H1 (cell line): ENCODE measurements at regions not wholly inside any gene's neighbourhood (a gene's known extent, or its start where the extent isn't known, plus 50 kb on each side); places are given as distances from the start of the nearest gene placed in this dataset.

Experiments
- CTCF ChIA-PET: fragments of 300-600 bp; sonication (Branson Sonifier 250); formaldehyde crosslinking; loops from one replicate; lab custom pipeline; 2021; ENCODE audit not compliant: partially characterized antibody; lab: Charles Lee
- POLR2A ChIA-PET: fragments of 300-600 bp; sonication (Branson Sonifier 250); formaldehyde crosslinking; loops from one replicate; lab custom pipeline; 2021; ENCODE audit warnings: inconsistent platforms; ENCODE audit not compliant: partially characterized antibody; lab: Charles Lee
- DNase-seq, 2 experiments: peaks; one replicate each; pipeline versions ENCODE4 v3.0.0 to v3.0.0-alpha.2; 2010 to 2022; ENCODE audit warnings: low spot score in 2 of 2, low read depth in 1 of 2, mixed read lengths in 1 of 2
- FAIRE-seq: peaks from 2 replicates; lab custom pipeline; 2011; peaks lifted over from hg19 to GRCh38; lab: Jason Lieb, UNC
- H2AFZ ChIP-seq: 2 replicates; pipeline ENCODE4 v1.8.1; 2012; ENCODE audit warnings: low read length, inconsistent platforms
- H2AK5ac ChIP-seq: 2 replicates; pipeline ENCODE4 v1.6.1; 2013; ENCODE audit warnings: low read depth, low read length
- H2BK120ac ChIP-seq: replicated peaks from 2 replicates; pipeline ENCODE3; 2013; ENCODE audit warnings: low read depth, low read length, inconsistent platforms
- H2BK12ac ChIP-seq: 2 replicates; pipeline ENCODE4 v1.6.1; 2013; ENCODE audit warnings: low read depth, low read length
- H2BK15ac ChIP-seq: 2 replicates; pipeline ENCODE4 v1.6.1; 2013; ENCODE audit warnings: low read length
- H2BK20ac ChIP-seq: 2 replicates; pipeline ENCODE4 v1.6.1; 2013; ENCODE audit warnings: low read length
- H2BK5ac ChIP-seq: 2 replicates; pipeline ENCODE4 v1.6.1; 2013; ENCODE audit warnings: low read depth, low read length
- H3K14ac ChIP-seq: 2 replicates; pipeline ENCODE4 v1.6.1; 2013; ENCODE audit warnings: inconsistent platforms; ENCODE audit not compliant: insufficient read length
- H3K18ac ChIP-seq: 2 replicates; pipeline ENCODE4 v1.6.1; 2013; ENCODE audit warnings: low read length; ENCODE audit errors: extremely low read depth
- H3K23ac ChIP-seq: 2 replicates; pipeline ENCODE4 v1.6.1; 2013; ENCODE audit warnings: inconsistent platforms; ENCODE audit not compliant: insufficient read length
- H3K23me2 ChIP-seq: 2 replicates; pipeline ENCODE4 v1.6.1; 2013; ENCODE audit warnings: low read depth, low read length
- H3K27ac ChIP-seq: 2 replicates; pipeline ENCODE4 v1.6.1; 2011; ENCODE audit warnings: low read depth, low read length, inconsistent platforms
- H3K27me3 ChIP-seq, 4 experiments: replicated peaks in 1 of 4; 1 replicate in 1 of 4; 2 replicates in 3 of 4; pipeline versions ENCODE4 v1.6.1 to v1.8.1; 2011 to 2013; ENCODE audit warnings: low read length in 3 of 4, mild to moderate bottlenecking in 3 of 4, inconsistent platforms in 2 of 4, mixed read lengths in 2 of 4, moderate library complexity in 1 of 4; ENCODE audit not compliant: control insufficient read depth in 3 of 4, insufficient read depth in 3 of 4; ENCODE audit errors: extremely low read depth in 1 of 4
- H3K36me3 ChIP-seq, 4 experiments: 2 replicates each; pipeline versions ENCODE4 v1.6.1 to v1.8.1; 2011 to 2013; ENCODE audit warnings: mild to moderate bottlenecking in 4 of 4, low read length in 3 of 4, moderate library complexity in 2 of 4, control low read depth in 1 of 4, inconsistent platforms in 1 of 4; ENCODE audit not compliant: insufficient read depth in 4 of 4, control insufficient read depth in 2 of 4
- H3K4ac ChIP-seq: replicated peaks from 2 replicates; pipeline ENCODE3; 2013; ENCODE audit warnings: low read length, low read depth, mixed read lengths, inconsistent platforms; ENCODE audit not compliant: insufficient read length
- H3K4me1 ChIP-seq, 4 experiments: replicated peaks in 1 of 4; 1 replicate in 1 of 4; 2 replicates in 3 of 4; pipeline versions ENCODE4 v1.6.1 to v1.8.1; 2011 to 2013; ENCODE audit warnings: low read length in 3 of 4, inconsistent platforms in 2 of 4, mixed read lengths in 1 of 4; ENCODE audit not compliant: insufficient read depth in 4 of 4, control insufficient read depth in 3 of 4
- H3K4me2 ChIP-seq, 2 experiments: 2 replicates each; pipeline versions ENCODE4 v1.6.1 to v1.8.1; 2011 to 2013; ENCODE audit warnings: low read depth in 2 of 2, low read length in 2 of 2, control low read depth in 1 of 2, inconsistent platforms in 1 of 2, mild to moderate bottlenecking in 1 of 2; ENCODE audit not compliant: insufficient read depth in 1 of 2
- H3K4me3 ChIP-seq, 4 experiments: fragments of 200-600, 300-600 bp in 1 of 4; sonication (generic), shearing (Covaris generic), sonication (Bioruptor Twin) in 1 of 4; 2 replicates each; pipeline versions ENCODE4 v1.5.1 to v1.8.1; 2011 to 2016; ENCODE audit warnings: low read length in 4 of 4, low read depth in 3 of 4, control low read depth in 2 of 4, inconsistent platforms in 2 of 4, mild to moderate bottlenecking in 2 of 4, mixed read lengths in 1 of 4, moderate library complexity in 1 of 4; ENCODE audit not compliant: insufficient read depth in 2 of 4; ENCODE audit errors: extremely low read depth in 1 of 4
- H3K56ac ChIP-seq: replicated peaks from 2 replicates; pipeline ENCODE3; 2013; ENCODE audit warnings: low read depth, mild to moderate bottlenecking, mixed read lengths, low read length, inconsistent platforms; ENCODE audit not compliant: insufficient read length
- H3K79me1 ChIP-seq: 2 replicates; pipeline ENCODE4 v1.6.1; 2013; ENCODE audit warnings: low read depth, low read length, control low read depth
- H3K79me2 ChIP-seq, 2 experiments: 2 replicates each; pipeline versions ENCODE4 v1.6.1 to v1.8.1; 2012 to 2013; ENCODE audit warnings: low read length in 2 of 2, mild to moderate bottlenecking in 2 of 2, inconsistent platforms in 1 of 2; ENCODE audit not compliant: insufficient read depth in 2 of 2, control insufficient read depth in 1 of 2
- H3K9ac ChIP-seq, 4 experiments: replicated peaks in 1 of 4; 1 replicate in 1 of 4; 2 replicates in 3 of 4; pipeline versions ENCODE4 v1.6.1 to v1.8.1; 2011 to 2013; ENCODE audit warnings: low read depth in 3 of 4, low read length in 3 of 4, control low read depth in 2 of 4, mild to moderate bottlenecking in 2 of 4, moderate library complexity in 2 of 4, inconsistent platforms in 1 of 4; ENCODE audit errors: extremely low read depth in 1 of 4
- H3K9me3 ChIP-seq, 2 experiments: 2 replicates each; pipeline versions ENCODE4 v1.6.1 to v1.8.1; 2012 to 2013; ENCODE audit warnings: mild to moderate bottlenecking in 2 of 2, moderate library complexity in 2 of 2, control low read depth in 1 of 2, inconsistent platforms in 1 of 2, low read depth in 1 of 2, low read length in 1 of 2, mixed read lengths in 1 of 2; ENCODE audit not compliant: insufficient read depth in 2 of 2
- H4K20me1 ChIP-seq, 2 experiments: replicated peaks in 1 of 2; 2 replicates each; pipeline versions ENCODE3 to v1.8.1; 2011 to 2013; ENCODE audit warnings: inconsistent platforms in 2 of 2, low read length in 2 of 2, mild to moderate bottlenecking in 1 of 2; ENCODE audit not compliant: insufficient read depth in 2 of 2, control insufficient read depth in 1 of 2
- H4K5ac ChIP-seq: 2 replicates; pipeline ENCODE4 v1.6.1; 2013; ENCODE audit warnings: low read length, low read depth, mixed read lengths, inconsistent platforms; ENCODE audit not compliant: insufficient read length
- H4K8ac ChIP-seq: 2 replicates; pipeline ENCODE4 v1.8.0; 2013; ENCODE audit warnings: mild to moderate bottlenecking, moderate library complexity, low read length, inconsistent platforms; ENCODE audit not compliant: insufficient read depth; ENCODE audit errors: extremely low read depth
- H4K91ac ChIP-seq: replicated peaks from 2 replicates; pipeline ENCODE3; 2013; ENCODE audit warnings: low read length, mixed read lengths, inconsistent platforms; ENCODE audit not compliant: insufficient read length
- BRCA1 ChIP-seq: IDR thresholded peaks from 2 replicates; pipeline ENCODE4 v1.6.1; 2012; ENCODE audit warnings: low read depth, low read length, improper control_type of control experiment
- KDM1A ChIP-seq: fragments of 200-600, 300-600 bp; sonication (generic); IDR thresholded peaks from 2 replicates; pipeline ENCODE4 v1.7.1; 2016; ENCODE audit warnings: mild to moderate bottlenecking, low read length, borderline replicate concordance
- KDM5A ChIP-seq: fragments of 200-600 bp; IDR thresholded peaks from 2 replicates; pipeline ENCODE4 v1.7.1; 2012; ENCODE audit warnings: mild to moderate bottlenecking, low read length, inconsistent platforms, mixed read lengths
- MAFK ChIP-seq: IDR thresholded peaks from 2 replicates; pipeline ENCODE4 v1.6.1; 2012; ENCODE audit warnings: low read depth, mild to moderate bottlenecking, improper control_type of control experiment, low read length
- NRF1 ChIP-seq: IDR thresholded peaks from 2 replicates; pipeline ENCODE4 v1.6.1; 2011; ENCODE audit warnings: mild to moderate bottlenecking, low read depth, low read length, improper control_type of control experiment
- PHF8 ChIP-seq: fragments of 200-600 bp; sonication (generic); conservative IDR thresholded peaks from 2 replicates; pipeline ENCODE4 v1.7.1; 2012; ENCODE audit warnings: low read depth, mild to moderate bottlenecking, inconsistent platforms, low read length, moderate library complexity
- RAD21 ChIP-seq, 2 experiments: IDR thresholded peaks in 1 of 2; conservative IDR thresholded peaks in 1 of 2; 2 replicates each; pipeline ENCODE4 v1.6.1; 2011; ENCODE audit warnings: low read depth in 2 of 2, low read length in 2 of 2, improper control_type of control experiment in 1 of 2, inconsistent platforms in 1 of 2, mild to moderate bottlenecking in 1 of 2, moderate library complexity in 1 of 2
- RNF2 ChIP-seq: fragments of 200-900, 300-1000 bp; sonication (generic); IDR thresholded peaks from 2 replicates; pipeline ENCODE4 v1.7.1; 2016; ENCODE audit warnings: borderline replicate concordance, low read depth, mild to moderate bottlenecking, antibody characterized with exemption, low read length; ENCODE audit not compliant: poor library complexity, severe bottlenecking; ENCODE audit errors: missing control alignments
- SUZ12 ChIP-seq: fragments of 200-600 bp; sonication (generic); IDR thresholded peaks from 2 replicates; pipeline ENCODE4 v1.6.1; 2012; ENCODE audit warnings: mild to moderate bottlenecking, inconsistent platforms, low read length, moderate library complexity, mixed read lengths
- TCF12 ChIP-seq: IDR thresholded peaks from 2 replicates; pipeline ENCODE4 v1.6.1; 2011; ENCODE audit warnings: low read depth, mild to moderate bottlenecking, low read length
- WGBS, 2 experiments: shearing (Covaris generic) in 1 of 2; methylation state at CpG; one replicate each; pipeline versions ENCODE4 v1.1.6 to v1.1.7; 2013 to 2015; ENCODE audit warnings: low lambda C conversion rate in 2 of 2, mixed read lengths in 2 of 2, inconsistent platforms in 1 of 2, low coverage in 1 of 2, missing lambda C conversion rate in 1 of 2; ENCODE audit not compliant: insufficient replicate concordance in 2 of 2, insufficient coverage in 1 of 2, insufficient read length in 1 of 2; ENCODE audit errors: extremely low coverage in 1 of 2, missing lambda C conversion rate in 1 of 2; 5-methylcytosine and 5-hydroxymethylcytosine counted together
- TF ChIP-seq, protein P1 (sequence below): IDR thresholded peaks from 2 replicates; pipeline ENCODE4 v1.6.1; 2011; ENCODE audit warnings: low read depth, mild to moderate bottlenecking, low read length; ENCODE audit not compliant: insufficient read depth

DNA sequence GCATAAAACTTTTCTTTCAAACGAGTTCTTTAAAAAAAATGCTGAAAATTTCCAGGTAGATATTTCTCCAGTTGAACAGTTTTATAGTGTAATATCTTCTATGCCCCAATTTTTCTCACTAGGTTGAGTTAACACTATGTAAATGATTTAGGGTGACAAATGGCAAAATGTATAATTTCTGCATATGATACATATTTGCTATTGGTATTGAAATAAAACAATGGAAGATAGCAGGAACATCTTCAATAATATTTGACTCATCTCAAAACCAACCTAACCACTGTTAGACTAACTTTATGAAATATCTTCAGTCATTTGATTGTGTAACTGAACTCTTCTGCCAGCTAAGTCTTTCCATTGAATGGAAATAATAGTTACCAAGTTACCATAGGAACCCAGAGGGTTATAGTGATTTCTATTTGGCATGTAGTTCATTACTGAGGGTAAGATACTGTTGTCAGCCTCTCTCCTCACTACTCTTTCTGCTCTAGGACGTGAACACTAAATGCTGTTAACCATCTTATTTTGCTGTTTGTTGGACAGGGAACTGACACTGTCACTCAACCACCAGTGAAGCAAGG, 824.7 kb upstream of the NECTIN3 start:
- Histone ChIP-seq H3K27me3 (no peaks in the 10 kb centered on the region), H2BK15ac (no peak overlapping the region), H2BK5ac (no peak overlapping the region), H2BK120ac (no peak overlapping the region), H3K4ac (no peak overlapping the region), H3K4me3 (no peak overlapping the region), H3K27ac (no peak overlapping the region), H3K4me2 (no peak overlapping the region), H3K18ac (no peak overlapping the region), H3K9me3 (no peaks in the 10 kb centered on the region), H4K5ac (no peak overlapping the region), H4K91ac (no peak overlapping the region), H3K79me2 (no peaks in the 10 kb centered on the region), H3K14ac (no peak overlapping the region), H4K8ac (no peak overlapping the region), H3K4me1 (no peaks in the 10 kb centered on the region), H3K56ac (no peak overlapping the region), H3K23ac (no peak overlapping the region), H4K20me1 (no peaks in the 10 kb centered on the region), H3K23me2 (no peaks in the 10 kb centered on the region), H2AFZ (no peak overlapping the region), H2BK20ac (no peak overlapping the region), H3K36me3 (no peaks in the 10 kb centered on the region), H3K79me1 (no peaks in the 10 kb centered on the region), H3K9ac (no peak overlapping the region)
- POLR2A ChIA-PET: no interaction called here
- no peak for DNase-seq
- TF ChIP-seq PHF8: no peak
- no peak for TF ChIP-seq TCF12
- TF ChIP-seq SUZ12: no peak
- TF ChIP-seq, protein P1, sequence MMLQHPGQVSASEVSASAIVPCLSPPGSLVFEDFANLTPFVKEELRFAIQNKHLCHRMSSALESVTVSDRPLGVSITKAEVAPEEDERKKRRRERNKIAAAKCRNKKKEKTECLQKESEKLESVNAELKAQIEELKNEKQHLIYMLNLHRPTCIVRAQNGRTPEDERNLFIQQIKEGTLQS: no peak
- TF ChIP-seq MAFK: no peak
- no peak for TF ChIP-seq KDM5A
- no peak for TF ChIP-seq BRCA1
- no peak for TF ChIP-seq NRF1
- no peak for TF ChIP-seq RNF2
- TF ChIP-seq RAD21 (IDR thresholded peaks at IDR 0.05 in 1 of 2, conservative IDR thresholded peaks at IDR 0.05 in 1 of 2; ENCODE audit: low read depth in 2 of 2, low read length in 2 of 2): no peak
- TF ChIP-seq KDM1A: no peak
- TF ChIP-seq, all 59 proteins: peak for 0
- no peak overlapping the region for H2BK12ac ChIP-seq
- 48% methylated on average over 2 of the region's 2 CpGs; no CpG with 5 or more reads in 1 of the 2 experiments for WGBS, 2 experiments
- H2AK5ac ChIP-seq: no peak overlapping the region
- CTCF ChIA-PET: no interaction called here
- no peak for FAIRE-seq
